CD14-positive monocyte (primary cell): ENCODE measurements at regions not wholly inside any gene's neighbourhood (a gene's known extent, or its start where the extent isn't known, plus 50 kb on each side); places are given as distances from the start of the nearest gene placed in this dataset.

Experiments used
- DNase-seq, 3 donors: peaks; one replicate each; pipeline ENCODE4 v3.0.0-alpha.2; 2011 to 2022
- H2AFZ ChIP-seq: 2 replicates; pipeline ENCODE4 v1.6.0; 2012; ENCODE audit warnings: mild to moderate bottlenecking, low read depth, low read length, inconsistent platforms; ENCODE audit not compliant: insufficient read depth, poor library complexity, severe bottlenecking
- H3K27ac ChIP-seq, 2 donors: 1 replicate in 1 of 2; 2 replicates in 1 of 2; pipeline ENCODE4 v1.5.1; 2012 to 2013; ENCODE audit warnings: low read length in 2 of 2, control low read depth in 1 of 2, inconsistent platforms in 1 of 2, low read depth in 1 of 2, mild to moderate bottlenecking in 1 of 2
- H3K27me3 ChIP-seq, 2 donors: one replicate each; pipeline versions ENCODE4 v1.6.0 to v1.6.1; 2011 to 2013; ENCODE audit warnings: low read length in 2 of 2; ENCODE audit not compliant: control insufficient read depth in 2 of 2, insufficient read depth in 2 of 2
- H3K36me3 ChIP-seq, 2 donors: replicated peaks in 1 of 2; 1 replicate in 1 of 2; 2 replicates in 1 of 2; pipeline versions ENCODE4 v1.5.1 to v1.6.1; 2012 to 2013; ENCODE audit warnings: low read length in 2 of 2, control low read depth in 1 of 2, inconsistent platforms in 1 of 2, mild to moderate bottlenecking in 1 of 2; ENCODE audit not compliant: insufficient read depth in 2 of 2, control insufficient read depth in 1 of 2
- H3K4me1 ChIP-seq, 2 donors: 1 replicate in 1 of 2; 2 replicates in 1 of 2; pipeline versions ENCODE4 v1.5.1 to v1.6.1; 2012 to 2013; ENCODE audit warnings: low read length in 2 of 2, control low read depth in 1 of 2, inconsistent platforms in 1 of 2, mild to moderate bottlenecking in 1 of 2, moderate library complexity in 1 of 2; ENCODE audit not compliant: insufficient read depth in 2 of 2, control insufficient read depth in 1 of 2
- H3K4me2 ChIP-seq: replicated peaks from 2 replicates; pipeline ENCODE3; 2012; ENCODE audit warnings: low read length, moderate library complexity, mild to moderate bottlenecking; ENCODE audit not compliant: poor library complexity, severe bottlenecking; ENCODE audit errors: extremely low read depth
- H3K4me3 ChIP-seq, 3 experiments: fragments of 200-600 bp in 1 of 3; sonication (generic) in 1 of 3; replicated peaks in 1 of 3; 1 replicate in 2 of 3; 2 replicates in 1 of 3; pipeline ENCODE4 v1.5.1; 2011 to 2013; ENCODE audit warnings: low read length in 3 of 3, mild to moderate bottlenecking in 3 of 3, control low read depth in 2 of 3, low read depth in 2 of 3, inconsistent platforms in 1 of 3, moderate library complexity in 1 of 3
- H3K79me2 ChIP-seq: 2 replicates; pipeline ENCODE4 v1.6.0; 2012; ENCODE audit warnings: mild to moderate bottlenecking, control low read depth, inconsistent platforms, low read length, moderate library complexity; ENCODE audit not compliant: insufficient read depth
- H3K9ac ChIP-seq: 2 replicates; pipeline ENCODE4 v1.6.0; 2017; ENCODE audit warnings: low read length, mild to moderate bottlenecking; ENCODE audit not compliant: insufficient read depth, poor library complexity, severe bottlenecking
- H3K9me3 ChIP-seq, 2 donors: replicated peaks in 1 of 2; 1 replicate in 1 of 2; 2 replicates in 1 of 2; pipeline versions ENCODE4 v1.5.1 to v1.6.1; 2012 to 2013; ENCODE audit warnings: low read length in 2 of 2, control low read depth in 1 of 2; ENCODE audit not compliant: control insufficient read depth in 1 of 2, insufficient read depth in 1 of 2
- H4K20me1 ChIP-seq: 2 replicates; pipeline ENCODE4 v1.6.0; 2012; ENCODE audit warnings: mild to moderate bottlenecking, low read length, control low read depth, moderate library complexity; ENCODE audit not compliant: insufficient read depth
- H3K27ac Mint-ChIP-seq, 7 donors: one replicate each; pipeline ENCODE4 v1.8.0; 2020; ENCODE audit warnings: mild to moderate bottlenecking in 7 of 7, mixed read lengths in 7 of 7, moderate library complexity in 6 of 7, inconsistent platforms in 2 of 7
- H3K27me3 Mint-ChIP-seq, 3 donors: one replicate each; pipeline ENCODE4 v1.8.0; 2021 to 2022; ENCODE audit warnings: low read depth in 3 of 3, mild to moderate bottlenecking in 3 of 3, mixed read lengths in 3 of 3, moderate library complexity in 3 of 3, inconsistent platforms in 1 of 3
- H3K36me3 Mint-ChIP-seq, 2 donors: one replicate each; pipeline ENCODE4 v1.8.0; 2020; ENCODE audit warnings: mixed read lengths in 2 of 2, inconsistent platforms in 1 of 2, mild to moderate bottlenecking in 1 of 2
- H3K4me1 Mint-ChIP-seq: one replicate; pipeline ENCODE4 v1.8.0; 2020; ENCODE audit warnings: mild to moderate bottlenecking, mixed read lengths
- H3K4me3 Mint-ChIP-seq, 2 donors: one replicate each; pipeline ENCODE4 v1.8.0; 2020; ENCODE audit warnings: mild to moderate bottlenecking in 2 of 2, mixed read lengths in 2 of 2, moderate library complexity in 1 of 2
- H3K9me3 Mint-ChIP-seq, 7 donors: one replicate each; pipeline ENCODE4 v1.8.0; 2020 to 2022; ENCODE audit warnings: mixed read lengths in 7 of 7, mild to moderate bottlenecking in 6 of 7, moderate library complexity in 6 of 7, inconsistent platforms in 2 of 7
- WGBS: methylation state at CpG from one replicate; pipeline ENCODE4 v1.1.5; 2013; ENCODE audit warnings: missing lambda C conversion rate; ENCODE audit not compliant: insufficient coverage; 5-methylcytosine and 5-hydroxymethylcytosine counted together
- intact Hi-C, 2 donors: fragments of 100-400 bp; cut with micrococcal nuclease; formaldehyde crosslinking; loops; one replicate each; pipeline versions ENCODE4 v1.15.0 to v1.15.1; 2023
- TF ChIP-seq, protein P1 (sequence below): fragments of 200-600 bp; IDR thresholded peaks from one replicate; pipeline ENCODE4 v1.8.0; 2022; ENCODE audit warnings: antibody characterized with exemption, mild to moderate bottlenecking

DNA sequence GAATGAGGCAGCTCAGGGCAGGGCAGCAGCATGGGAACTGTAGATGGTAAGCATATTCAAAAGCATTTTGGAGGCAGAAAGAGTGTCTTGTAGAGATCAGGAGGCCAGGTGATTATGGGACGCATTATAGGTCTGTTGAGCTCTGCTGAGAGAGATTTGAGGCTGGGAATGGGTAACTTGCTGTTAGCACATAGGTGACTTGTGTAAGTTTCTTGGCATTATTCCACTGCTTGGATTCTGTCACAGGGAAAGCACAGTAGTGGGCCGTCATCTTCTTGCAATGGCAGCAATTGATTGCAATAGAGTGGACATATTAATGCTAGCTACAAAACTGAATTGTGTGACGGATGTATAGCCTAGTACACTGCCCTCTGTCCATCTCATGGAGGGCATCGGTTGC, 434.3 kb upstream of the IGFBP3 start:
- no peak for DNase-seq
- H3K4me3 Mint-ChIP-seq, result no peak overlapping the region
- Histone ChIP-seq H3K27me3 (no peaks in the 10 kb centered on the region), H3K9ac (no peak overlapping the region), H3K4me3 (no peak overlapping the region), H3K36me3 (no peaks in the 10 kb centered on the region), H4K20me1 (no peaks in the 10 kb centered on the region), H3K27ac (no peak overlapping the region), H3K9me3 (no peaks in the 10 kb centered on the region), H3K4me2 (no peak overlapping the region), H3K4me1 (no peaks in the 10 kb centered on the region), H2AFZ (no peak overlapping the region), H3K79me2 (no peaks in the 10 kb centered on the region)
- H3K27me3 Mint-ChIP-seq, result peaks cover 0 to 4% (median 1%) of the 10 kb centered on the region in 3 donors
- no peaks in the 10 kb centered on the region for H3K9me3 Mint-ChIP-seq
- intact Hi-C loops, result loop anchor here in 1 of 2 donors (5.0 kb wide), 1 partner anchor 122 kb away; no protein-coding TSS in a partner anchor
- TF ChIP-seq, protein P1, sequence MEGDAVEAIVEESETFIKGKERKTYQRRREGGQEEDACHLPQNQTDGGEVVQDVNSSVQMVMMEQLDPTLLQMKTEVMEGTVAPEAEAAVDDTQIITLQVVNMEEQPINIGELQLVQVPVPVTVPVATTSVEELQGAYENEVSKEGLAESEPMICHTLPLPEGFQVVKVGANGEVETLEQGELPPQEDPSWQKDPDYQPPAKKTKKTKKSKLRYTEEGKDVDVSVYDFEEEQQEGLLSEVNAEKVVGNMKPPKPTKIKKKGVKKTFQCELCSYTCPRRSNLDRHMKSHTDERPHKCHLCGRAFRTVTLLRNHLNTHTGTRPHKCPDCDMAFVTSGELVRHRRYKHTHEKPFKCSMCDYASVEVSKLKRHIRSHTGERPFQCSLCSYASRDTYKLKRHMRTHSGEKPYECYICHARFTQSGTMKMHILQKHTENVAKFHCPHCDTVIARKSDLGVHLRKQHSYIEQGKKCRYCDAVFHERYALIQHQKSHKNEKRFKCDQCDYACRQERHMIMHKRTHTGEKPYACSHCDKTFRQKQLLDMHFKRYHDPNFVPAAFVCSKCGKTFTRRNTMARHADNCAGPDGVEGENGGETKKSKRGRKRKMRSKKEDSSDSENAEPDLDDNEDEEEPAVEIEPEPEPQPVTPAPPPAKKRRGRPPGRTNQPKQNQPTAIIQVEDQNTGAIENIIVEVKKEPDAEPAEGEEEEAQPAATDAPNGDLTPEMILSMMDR, result no peak
- H3K4me1 Mint-ChIP-seq, result no peaks in the 10 kb centered on the region
- H3K27ac Mint-ChIP-seq, result no peak overlapping the region
- 81% methylated on average over 3 of the region's 4 CpGs for WGBS
- H3K36me3 Mint-ChIP-seq, result no peaks in the 10 kb centered on the region

DNA sequence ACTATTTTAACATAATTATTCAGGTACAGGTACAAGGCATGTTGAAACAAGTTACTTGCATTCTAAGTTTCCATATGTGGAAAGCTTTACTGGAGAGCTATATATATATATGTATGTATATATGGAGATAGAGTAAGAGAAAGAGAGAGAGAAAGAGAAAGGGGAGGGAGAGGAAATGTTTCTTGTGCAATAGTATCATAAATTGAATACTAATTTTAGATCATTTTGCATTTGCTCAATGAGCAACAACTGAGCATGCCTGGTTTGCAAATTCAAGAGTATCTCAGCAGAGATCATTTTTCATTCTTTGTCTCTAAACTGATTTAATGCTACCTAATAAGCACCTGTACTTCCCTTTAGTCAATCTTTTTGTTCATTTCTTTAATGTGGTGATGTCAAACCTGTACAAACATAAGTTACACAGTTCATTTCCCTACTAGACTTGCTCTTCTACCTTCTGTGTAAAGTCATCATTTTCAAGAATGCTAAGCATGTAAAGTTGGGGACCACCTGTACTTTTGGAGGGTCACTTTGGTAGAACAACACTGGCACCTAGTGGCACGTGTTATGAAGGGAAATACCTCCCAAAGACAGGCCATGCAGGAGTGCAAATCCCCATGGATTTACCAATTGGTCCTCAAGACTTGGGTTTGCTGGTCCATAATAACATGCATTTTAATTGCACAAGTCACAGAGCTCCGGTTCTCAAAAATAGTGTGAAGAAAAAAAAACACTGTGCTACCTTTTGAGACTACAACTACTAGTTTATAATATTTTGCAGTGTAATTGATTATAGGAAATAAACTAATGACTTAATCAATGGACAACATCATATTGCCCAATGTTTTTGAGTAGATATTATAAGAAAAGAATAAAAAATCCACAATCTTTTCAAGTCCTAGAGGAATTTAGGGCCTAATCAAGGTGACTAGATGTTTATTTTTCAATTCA, 431.2 kb upstream of the IGFBP3 start:
- H3K4me3 Mint-ChIP-seq, result no peak overlapping the region
- no peaks in the 10 kb centered on the region for H3K9me3 Mint-ChIP-seq
- Histone ChIP-seq H3K4me2 (no peak overlapping the region), H4K20me1 (no peaks in the 10 kb centered on the region), H3K4me1 (no peaks in the 10 kb centered on the region), H3K9ac (no peak overlapping the region), H3K9me3 (no peaks in the 10 kb centered on the region), H2AFZ (no peak overlapping the region), H3K27me3 (no peaks in the 10 kb centered on the region), H3K36me3 (no peaks in the 10 kb centered on the region), H3K27ac (no peak overlapping the region), H3K4me3 (no peak overlapping the region), H3K79me2 (no peaks in the 10 kb centered on the region)
- peaks cover 0 to 2% (median 1%) of the 10 kb centered on the region in 3 donors for H3K27me3 Mint-ChIP-seq
- no peaks in the 10 kb centered on the region for H3K4me1 Mint-ChIP-seq
- no peak overlapping the region for H3K27ac Mint-ChIP-seq
- WGBS, result 0% methylated on average over 1 of the region's 2 CpGs
- TF ChIP-seq, protein P1, result no peak
- no peaks in the 10 kb centered on the region for H3K36me3 Mint-ChIP-seq
- intact Hi-C loops, result no loop called here
- no peak for DNase-seq
